ENCODE measurements at regions not wholly inside any gene's neighbourhood (a gene's known extent, or its start where the extent isn't known, plus 50 kb on each side); places are given as distances from the start of the nearest gene placed in this dataset.

GRCh38 chrX:45329217-45329616 lies 128.5 kb upstream of the DIPK2B start:
- in situ Hi-C loops (cut with HindIII; ENCODE audit: extremely low pct_ligation_motif_present, low pct_unique_long_range_greater_than_20kb) (no loop called here), intact Hi-C loops (cut with micrococcal nuclease; ENCODE audit: unreplicated experiment) (no loop called here)
- DNase-seq (ENCODE audit: low spot score) (no peak), ATAC-seq (no peak), FAIRE-seq (no peak)
- WGBS (ENCODE audit: low lambda C conversion rate): 0% methylated on average over 1 of the region's 1 CpG
- no TSS peak for BruUV-seq (replicated peaks)
- Histone ChIP-seq H3K79me2 (ENCODE audit: insufficient read depth, low read length) (no peaks in the 10 kb centered on the region), H3K9ac (ENCODE audit: insufficient read depth, low read depth, low read length) (no peak overlapping the region), H3K9me3 (ENCODE audit: low read length) (no peaks in the 10 kb centered on the region), H3K27me3 (ENCODE audit: control insufficient read depth in 1 of 2, insufficient read depth in 2 of 2, low read length in 2 of 2) (no peaks in the 10 kb centered on the region), H3K4me2 (ENCODE audit: low read depth, low read length) (no peak overlapping the region), H3K27ac (ENCODE audit: extremely low read length, insufficient read depth, low read length) (no peak overlapping the region), H3K36me3 (replicated peaks in 1 of 2; ENCODE audit: control insufficient read depth in 1 of 2, insufficient read depth in 2 of 2, low read length in 2 of 2) (no peaks in the 10 kb centered on the region), H3K4me3 (replicated peaks in 1 of 3; ENCODE audit: insufficient read depth in 1 of 3, low read depth in 2 of 3, low read length in 3 of 3) (no peak overlapping the region), H3K4me1 (ENCODE audit: insufficient read depth, low read length) (no peaks in the 10 kb centered on the region), H2AFZ (ENCODE audit: low read length) (no peak overlapping the region), H4K20me1 (ENCODE audit: insufficient read depth, low read length) (no peaks in the 10 kb centered on the region)
- CTCF ChIA-PET (ENCODE audit: low intra/inter-chr PET ratio, low total read pairs): no interaction called here
- POLR2A ChIA-PET: no interaction called here
- TF ChIP-seq KDM2A (CRISPR knock-in tag; IDR thresholded peaks at IDR 0.05; ENCODE audit: borderline replicate concordance, low read depth): no peak
- TF ChIP-seq SMC3 (IDR thresholded peaks at IDR 0.05; ENCODE audit: low read length): no peak
- no peak for TF ChIP-seq ZNF704 (CRISPR knock-in tag; IDR thresholded peaks at IDR 0.05; ENCODE audit: borderline replicate concordance)
- no peak for TF ChIP-seq ZNF652 (CRISPR knock-in tag; IDR thresholded peaks at IDR 0.05; ENCODE audit: borderline replicate concordance, low read depth)
- TF ChIP-seq POLR2AphosphoS5 (IDR thresholded peaks at IDR 0.05; ENCODE audit: low read depth, low read length): no peak
- no peak for TF ChIP-seq ZNF597 (CRISPR knock-in tag; IDR thresholded peaks at IDR 0.05)
- TF ChIP-seq PREB (CRISPR knock-in tag; IDR thresholded peaks at IDR 0.05): no peak
- no peak for TF ChIP-seq CEBPZ (IDR thresholded peaks at IDR 0.05; ENCODE audit: low read length)
- TF ChIP-seq MTERF4 (CRISPR knock-in tag; IDR thresholded peaks at IDR 0.05): no peak
- TF ChIP-seq GZF1 (CRISPR knock-in tag; IDR thresholded peaks at IDR 0.05): no peak
- no peak for TF ChIP-seq FOXK2 (IDR thresholded peaks at IDR 0.05)
- no peak for TF ChIP-seq TRAFD1 (CRISPR knock-in tag; IDR thresholded peaks at IDR 0.05; ENCODE audit: borderline replicate concordance)
- no peak for TF ChIP-seq BRCA1 (CRISPR knock-in tag; IDR thresholded peaks at IDR 0.05)
- TF ChIP-seq ZNF530 (CRISPR knock-in tag; IDR thresholded peaks at IDR 0.05; ENCODE audit: low read depth): no peak
- no peak for TF ChIP-seq ZNF33B (CRISPR knock-in tag; IDR thresholded peaks at IDR 0.05)
- TF ChIP-seq ARHGAP35 (CRISPR knock-in tag; IDR thresholded peaks at IDR 0.05; ENCODE audit: borderline replicate concordance): no peak
- TF ChIP-seq ZIK1 (CRISPR knock-in tag; IDR thresholded peaks at IDR 0.05; ENCODE audit: borderline replicate concordance, low read depth): no peak
